ENCODE measurements at regions not wholly inside any gene's neighbourhood (a gene's known extent, or its start where the extent isn't known, plus 50 kb on each side); places are given as distances from the start of the nearest gene placed in this dataset.

DNA sequence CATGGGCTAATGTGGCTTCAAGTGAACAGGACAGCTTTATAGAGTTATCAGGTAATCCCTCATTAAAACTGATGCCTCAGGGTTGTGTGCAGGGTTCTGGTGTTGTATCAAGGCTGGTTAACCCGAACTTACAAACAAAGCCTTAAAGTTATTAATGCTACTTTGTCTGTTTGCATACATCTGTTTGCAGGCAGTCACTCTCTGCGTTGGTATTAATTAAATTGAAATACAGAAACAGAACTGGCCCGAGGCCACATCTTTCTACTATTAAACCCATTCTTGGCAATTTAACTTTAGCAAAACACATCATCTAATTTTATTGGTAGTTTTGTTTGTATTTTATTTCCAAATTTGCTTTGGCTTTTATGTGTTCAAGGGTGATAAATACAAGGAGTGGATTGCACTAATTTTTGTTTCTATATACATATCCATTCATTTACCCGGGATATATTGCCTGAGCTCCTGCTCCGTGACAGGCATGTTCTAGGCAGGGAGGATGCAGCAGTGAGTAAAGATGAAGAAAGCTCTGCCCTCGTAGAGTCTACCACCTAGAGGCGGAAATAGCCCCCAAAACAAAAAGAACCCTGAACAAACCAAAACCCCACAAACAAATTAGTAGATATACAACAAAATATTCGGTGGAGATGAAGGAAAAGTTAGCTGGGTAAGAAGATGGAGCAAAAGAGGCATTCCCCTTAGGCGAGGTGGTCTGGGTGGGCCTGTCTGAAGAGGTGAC lies 164.2 kb downstream of the MACROH2A1 start:
- no peak for DNase-seq

DNA sequence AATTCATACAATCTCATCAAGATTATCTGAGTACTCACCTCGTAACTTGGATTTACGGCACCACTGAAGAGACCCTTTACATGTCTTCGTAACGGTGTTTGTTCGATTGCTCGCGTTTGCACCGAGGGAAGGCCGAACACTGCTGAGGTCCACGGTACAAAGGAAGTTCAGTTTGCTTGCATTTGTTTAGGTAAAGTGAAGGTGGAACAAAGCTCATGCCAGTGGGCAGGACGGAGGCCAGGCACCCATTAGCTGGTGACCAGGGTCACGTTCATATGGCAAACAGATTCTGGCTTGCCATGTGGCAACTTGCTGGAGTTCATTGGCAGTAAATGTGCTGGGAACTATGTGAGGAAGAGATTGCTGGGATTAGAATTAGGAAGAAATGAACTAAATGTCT lies 164.8 kb downstream of the MACROH2A1 start:
- DNase-seq = no peak

DNA sequence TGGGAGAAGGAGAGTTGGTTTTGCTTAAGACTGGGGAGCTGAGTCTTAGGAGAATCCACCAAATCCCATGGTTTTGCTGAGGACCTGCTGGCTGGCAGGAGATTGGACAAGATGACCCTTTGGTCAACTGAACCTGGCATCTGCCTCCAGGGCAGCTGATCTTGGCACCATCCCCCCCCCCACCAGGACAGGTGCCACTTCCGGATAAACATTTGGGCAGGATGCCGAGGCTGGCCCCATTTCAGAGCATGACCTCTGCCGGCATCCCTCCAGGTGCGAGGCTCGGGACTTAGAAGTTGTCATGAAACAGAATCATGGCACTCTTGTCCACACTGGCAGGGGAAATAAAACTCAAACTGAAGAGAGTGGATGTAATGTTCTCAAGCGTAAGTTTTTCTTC lies 165.6 kb downstream of the MACROH2A1 start:
- DNase-seq = no peak

DNA sequence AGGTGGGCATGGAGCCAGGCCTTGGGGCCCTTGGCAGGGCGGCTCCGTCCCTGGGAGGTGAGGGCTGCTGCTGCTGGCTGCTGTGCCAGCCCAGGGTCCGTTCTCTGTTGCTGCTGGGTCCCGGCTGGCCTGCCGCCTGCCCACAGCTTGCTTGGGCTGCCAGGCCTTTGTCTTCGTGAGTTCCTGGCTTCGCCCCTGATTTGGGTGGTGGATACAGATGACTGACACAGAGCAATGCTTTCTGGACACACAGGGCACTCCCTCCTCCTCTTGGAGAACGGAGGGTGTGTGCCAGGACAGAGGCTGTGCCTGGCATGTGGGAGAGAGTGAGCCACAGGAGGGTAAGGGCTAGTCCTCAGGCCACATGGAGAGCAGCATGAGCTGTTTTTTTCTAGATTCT lies 166.1 kb downstream of the MACROH2A1 start:
- DNase-seq = no peak

DNA sequence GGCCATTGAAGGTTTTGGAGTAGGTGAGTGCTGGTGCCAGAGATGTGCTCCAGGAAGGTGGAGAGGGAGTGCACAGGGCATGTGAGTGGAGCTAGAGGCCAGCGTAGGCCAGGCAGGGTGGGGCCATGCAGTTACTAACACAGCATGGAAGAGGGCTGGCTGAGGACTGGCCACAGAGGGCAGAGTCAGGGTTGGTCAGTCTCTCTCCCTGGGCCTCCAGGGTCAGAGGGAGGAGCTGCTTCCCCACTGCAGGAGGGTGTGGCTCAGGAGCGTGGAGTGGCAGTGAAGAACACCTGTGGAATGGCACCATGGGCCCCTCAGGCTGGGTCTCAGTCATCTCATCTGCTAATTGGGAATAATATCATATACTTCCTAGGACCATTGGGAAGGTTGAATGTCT lies 167.7 kb downstream of the MACROH2A1 start:
- DNase-seq = no peak

- DNase-seq = no peak
These were observed 168.6 kb downstream of the MACROH2A1 start for GRCh38 chr5:135230251-135230925.

DNA sequence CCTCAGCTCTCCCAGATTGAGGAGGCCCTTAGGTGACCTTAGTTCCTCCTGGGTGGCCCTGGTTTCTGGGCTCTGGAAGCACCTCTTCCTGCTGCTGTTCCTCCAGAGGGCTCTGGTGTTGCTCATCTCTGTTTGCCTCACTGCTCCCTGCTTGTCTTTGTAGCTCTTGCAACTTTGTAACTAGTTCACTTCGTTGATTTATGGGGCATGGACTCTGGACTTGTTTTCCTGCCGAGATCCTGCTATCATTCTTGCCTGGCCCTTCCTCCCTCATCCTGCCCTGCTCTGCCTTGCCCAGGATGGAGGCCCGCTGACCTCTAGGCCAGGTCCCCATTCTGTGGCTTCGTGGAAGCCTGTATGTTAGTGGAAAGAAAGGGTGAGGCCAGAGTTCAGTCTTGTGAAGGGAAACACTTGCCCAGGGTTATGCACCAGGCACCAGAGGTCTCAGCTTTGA lies 169.3 kb downstream of the MACROH2A1 start:
- DNase-seq = no peak

DNA sequence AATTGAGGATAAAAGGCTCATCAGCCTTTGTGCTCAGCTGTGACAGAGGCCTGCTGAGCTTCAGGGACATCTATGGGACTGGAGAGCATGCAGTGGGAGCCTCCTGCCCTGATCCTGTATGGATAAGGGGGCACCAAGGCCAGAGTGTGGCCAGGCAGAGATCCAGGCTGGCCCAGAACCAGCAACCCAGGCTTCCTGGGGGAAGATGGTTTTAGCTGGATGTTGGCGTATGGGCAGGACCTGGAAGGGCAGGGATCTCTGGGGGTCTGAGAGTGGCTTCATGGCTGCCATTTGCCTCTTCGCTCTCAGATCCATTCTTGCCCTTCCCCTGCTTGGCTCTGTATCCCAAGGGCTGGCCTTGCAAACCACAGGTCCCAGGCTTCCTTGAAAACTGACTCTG lies 169.9 kb downstream of the MACROH2A1 start:
- DNase-seq = no peak

DNA sequence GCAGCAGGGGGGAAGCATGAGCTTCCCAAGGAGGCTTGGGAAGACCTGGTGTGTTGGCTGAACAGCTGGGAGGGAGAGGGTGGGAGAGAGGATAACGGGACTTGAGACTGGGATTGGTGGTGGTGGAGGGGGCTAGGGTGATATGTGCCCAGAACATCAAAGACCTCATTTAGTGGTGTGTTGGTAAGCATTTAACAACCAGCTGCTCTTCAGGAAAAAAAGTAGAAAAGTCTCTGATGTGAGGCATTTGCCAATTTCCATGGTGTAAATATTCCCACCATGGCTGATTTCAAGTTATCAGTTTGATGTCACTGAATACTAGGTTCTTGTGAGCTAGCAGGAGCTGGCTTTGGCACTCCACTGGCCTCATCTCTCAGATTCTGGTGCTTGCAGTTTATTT lies 170.8 kb downstream of the MACROH2A1 start:
- DNase-seq = no peak

DNA sequence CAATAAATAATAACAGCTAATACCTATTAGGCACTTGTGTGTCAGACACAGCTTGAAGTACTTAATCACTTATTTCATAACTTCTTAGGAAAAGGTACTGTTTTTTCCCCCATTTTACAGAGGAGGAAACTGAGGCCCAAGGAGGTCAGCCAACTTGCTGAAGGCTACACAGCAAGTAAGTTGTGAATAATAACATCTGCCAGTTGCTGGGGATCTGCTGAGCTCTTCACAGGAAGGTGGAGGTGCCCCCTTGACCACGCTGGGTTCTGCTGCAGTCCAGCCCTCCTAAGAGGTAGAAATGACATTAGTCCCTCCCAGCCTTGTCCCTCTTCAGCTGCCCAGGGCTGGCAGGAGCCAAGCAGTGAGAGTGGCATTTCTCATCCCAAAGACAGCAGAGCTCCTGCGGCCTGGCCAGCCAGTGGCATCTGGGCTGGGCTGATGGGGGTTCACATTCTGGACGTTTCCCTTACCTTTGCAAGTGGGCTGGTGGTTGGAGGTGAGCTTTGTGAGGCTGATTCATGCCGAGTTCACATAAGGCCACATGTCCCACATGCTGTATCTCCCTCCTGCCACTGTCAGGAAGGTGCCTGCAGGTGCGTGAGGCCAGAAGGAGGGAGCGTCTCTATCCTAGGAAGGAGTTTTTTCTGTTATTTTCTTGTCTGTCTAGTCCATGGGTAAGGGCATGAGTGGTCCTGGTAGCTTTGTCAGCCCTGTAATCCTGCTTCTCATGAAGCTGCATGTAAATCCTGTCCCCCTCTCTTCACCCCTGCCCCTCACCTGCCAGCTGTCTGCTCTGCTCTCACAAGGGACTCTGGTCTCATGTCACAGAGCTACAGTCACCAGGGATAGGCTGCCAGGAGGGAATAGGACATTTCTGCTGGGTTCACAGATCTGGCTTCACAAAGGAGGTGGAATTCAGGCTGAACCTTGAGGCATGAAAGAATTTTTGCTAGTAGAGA lies 171.7 kb downstream of the MACROH2A1 start:
- no peak for DNase-seq

GRCh38 chr5:135225856-135226560 lies 173.0 kb downstream of the MACROH2A1 start:
- DNase-seq = no peak

- DNase-seq = no peak
These were observed 175.0 kb downstream of the MACROH2A1 start for GRCh38 chr5:135223891-135224625.

- DNase-seq = peak; percentile 7
These were observed 175.6 kb downstream of the MACROH2A1 start for GRCh38 chr5:135223404-135223803.

GRCh38 chr5:135222771-135223170 lies 176.3 kb downstream of the MACROH2A1 start:
- peak; percentile 8 for DNase-seq

DNA sequence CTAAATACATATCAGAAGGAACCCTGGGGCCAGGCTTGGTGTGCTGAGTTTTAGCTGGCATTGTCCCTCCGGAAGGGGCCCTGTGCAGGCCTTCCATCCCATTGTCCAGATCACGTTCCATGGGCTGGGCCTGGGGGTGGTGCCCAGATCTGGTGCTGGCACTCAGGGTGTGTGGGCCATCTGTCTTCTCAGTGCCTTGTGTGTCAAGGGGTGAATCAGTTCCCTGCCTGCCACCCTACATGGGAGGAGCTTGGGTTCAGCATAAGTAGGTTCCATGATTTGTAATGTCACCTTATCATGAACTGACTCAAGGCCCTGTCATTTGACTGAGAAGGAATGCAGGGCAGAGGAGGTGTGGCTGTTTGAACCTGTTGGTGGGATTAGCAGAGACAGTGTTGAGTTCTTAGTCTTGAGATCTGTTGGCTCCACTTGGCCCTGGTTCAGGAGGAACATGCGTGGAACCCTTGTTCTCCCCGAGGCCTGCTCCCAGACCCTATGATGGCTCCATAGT lies 176.8 kb downstream of the MACROH2A1 start:
- peak; percentile 15 for DNase-seq

DNA sequence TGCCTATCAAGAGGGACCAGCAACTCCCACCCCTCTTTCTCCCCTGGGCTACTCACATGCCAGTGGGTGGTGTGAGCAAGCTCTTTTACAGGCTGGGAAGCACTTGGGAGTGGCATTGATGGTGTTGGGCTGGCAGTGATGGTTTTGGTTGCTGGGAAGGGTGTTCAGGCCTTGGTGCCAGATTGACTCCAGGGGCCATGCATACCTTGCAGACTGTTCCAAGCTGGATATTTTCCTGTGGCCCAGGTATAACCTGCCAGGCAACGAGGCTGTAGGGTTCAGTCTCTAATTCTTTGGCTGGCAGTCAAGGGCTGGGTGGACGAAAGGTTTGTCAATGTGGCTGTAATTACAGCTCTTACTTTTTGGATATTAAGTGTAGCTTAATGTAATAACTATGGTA lies 177.3 kb downstream of the MACROH2A1 start:
- peak; percentile 5 for DNase-seq

DNA sequence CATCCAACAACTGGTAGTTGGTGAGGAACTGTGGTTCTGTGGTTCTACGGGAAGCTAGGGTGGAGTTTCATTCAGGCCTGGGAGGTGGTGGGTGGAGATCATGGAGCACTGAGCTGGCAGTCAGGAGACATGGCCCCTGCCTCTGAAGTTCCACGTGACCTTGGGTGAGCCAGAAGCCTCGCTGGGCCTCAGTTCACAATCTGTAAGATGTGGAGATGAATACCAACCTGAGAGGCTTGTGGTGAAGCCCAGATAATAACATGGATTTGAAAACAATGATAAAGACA lies 177.9 kb downstream of the MACROH2A1 start:
- DNase-seq = no peak

DNA sequence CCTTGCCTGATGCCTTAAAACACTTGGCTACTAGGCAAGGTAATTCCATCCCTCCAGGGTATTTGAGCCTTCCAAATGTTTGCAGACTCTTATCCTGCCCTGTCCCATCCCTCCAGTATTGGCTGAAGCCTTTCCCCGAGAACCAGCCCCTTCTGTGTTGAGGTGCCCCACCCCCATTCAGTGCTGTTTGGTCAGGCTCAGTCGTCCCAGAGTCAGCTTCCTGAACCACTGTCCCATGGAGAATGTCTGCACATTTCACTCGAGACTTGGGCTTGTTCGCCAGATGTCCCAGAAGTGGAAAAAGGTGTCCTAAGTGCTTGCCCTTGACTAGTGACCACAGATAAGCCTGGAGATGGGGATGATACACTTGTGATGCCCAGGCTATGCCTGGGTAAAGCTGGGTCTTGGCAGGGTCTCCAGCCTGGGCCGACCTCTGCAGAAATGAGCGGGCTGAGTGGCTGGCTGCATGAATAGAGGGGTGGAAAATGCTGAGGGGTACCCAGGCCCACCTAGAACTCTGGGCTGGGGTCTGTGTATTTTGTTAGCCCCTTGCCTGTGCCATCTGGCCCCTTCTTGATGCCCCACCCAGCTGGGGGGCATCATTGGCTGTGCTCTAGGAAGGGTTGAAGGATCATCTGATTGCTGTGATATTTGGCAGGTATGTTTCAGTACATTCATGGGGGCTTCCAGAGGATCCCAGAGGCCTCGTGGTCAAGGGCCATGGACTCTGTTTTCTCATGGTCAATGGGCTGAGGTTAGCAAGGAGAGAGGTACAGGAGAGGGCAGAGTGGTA lies 178.4 kb downstream of the MACROH2A1 start:
- peak; percentile 14 for DNase-seq

DNA sequence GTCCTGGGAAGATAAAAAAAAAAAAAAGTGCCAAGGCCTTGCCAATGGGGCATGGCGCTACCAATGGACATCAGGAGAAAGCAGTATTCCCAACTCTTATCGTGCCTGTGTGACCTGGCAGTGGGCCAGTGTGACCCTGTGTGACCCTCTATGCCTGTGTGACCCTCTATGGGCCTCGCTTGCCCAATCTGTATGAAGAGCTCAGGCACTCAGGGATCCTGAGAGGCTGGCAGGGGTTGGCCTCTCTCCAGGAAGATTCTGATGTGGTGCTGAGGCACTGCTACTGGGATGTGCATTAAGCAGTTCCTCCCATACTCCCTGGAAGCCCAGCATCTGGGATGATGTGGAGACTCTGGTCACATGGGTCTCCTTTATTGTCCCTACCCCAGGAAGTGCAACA lies 179.2 kb downstream of the MACROH2A1 start:
- DNase-seq = no peak

GRCh38 chr5:135218790-135219568 lies 180.1 kb downstream of the MACROH2A1 start:
- no peak for DNase-seq

DNA sequence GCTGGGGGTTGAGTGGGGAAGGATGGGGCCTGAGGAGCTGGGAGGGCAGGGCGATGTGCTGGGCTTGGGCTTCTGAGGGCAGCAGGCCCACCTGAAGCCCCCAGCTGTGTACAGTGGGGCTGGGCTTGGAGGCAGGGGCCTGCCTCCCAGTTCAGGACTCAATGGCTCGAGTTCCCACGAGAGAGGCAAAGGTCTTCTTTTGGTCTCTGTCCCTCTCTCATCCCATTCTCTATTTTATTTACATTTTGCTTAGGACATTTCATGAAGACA lies 180.6 kb downstream of the MACROH2A1 start:
- no peak for DNase-seq

Data from stimulated activated CD8-positive, alpha-beta memory T cell treated with anti-CD3 and anti-CD28 coated beads, Interleukin-4, amount 100 ng/mL, for 48 hours (primary cell).